Heart left ventricle (tissue), 16 donors: ENCODE measurements at regions not wholly inside any gene's neighbourhood (a gene's known extent, or its start where the extent isn't known, plus 50 kb on each side); places are given as distances from the start of the nearest gene placed in this dataset.
A peak's percentile ranks its signal among the peaks of the same experiment; 100 is the strongest.

Experiments
- ATAC-seq, 4 donors: fragments of 200-7000 bp; cut with Tn5 transposase; one replicate each; pipeline ENCODE4 v1.9.1; 2020 to 2022; ENCODE audit warnings: moderate library complexity in 4 of 4, mild to moderate bottlenecking in 3 of 4, moderate number of reproducible peaks in 1 of 4
- DNase-seq, 5 donors: peaks; one replicate each; pipeline ENCODE4 v3.0.0-alpha.2; 2020
- H3K27ac ChIP-seq, 12 donors: fragments of 200-600 bp; sonication (generic) in 4 of 12; one replicate each; pipeline versions ENCODE4 v1.5.0 to v1.8.0; 2016 to 2022; ENCODE audit warnings: mild to moderate bottlenecking in 2 of 12
- H3K27me3 ChIP-seq, 9 donors: fragments of 200-600 bp; sonication (generic) in 2 of 9; one replicate each; pipeline versions ENCODE4 v1.5.1 to v1.8.0; 2016 to 2022; ENCODE audit warnings: mild to moderate bottlenecking in 3 of 9
- H3K36me3 ChIP-seq, 9 donors: fragments of 200-600 bp; sonication (generic) in 2 of 9; one replicate each; pipeline versions ENCODE4 v1.5.0 to v1.8.0; 2018 to 2022; ENCODE audit warnings: mild to moderate bottlenecking in 2 of 9
- H3K4me1 ChIP-seq, 12 donors: fragments of 200-600 bp; sonication (generic) in 4 of 12; one replicate each; pipeline versions ENCODE4 v1.5.0 to v1.8.0; 2016 to 2022; ENCODE audit warnings: mild to moderate bottlenecking in 3 of 12
- H3K4me3 ChIP-seq, 12 donors: fragments of 200-600 bp; sonication (generic) in 4 of 12; one replicate each; pipeline versions ENCODE4 v1.5.0 to v1.8.0; 2017 to 2022; ENCODE audit warnings: mild to moderate bottlenecking in 9 of 12, moderate library complexity in 4 of 12
- H3K9me3 ChIP-seq, 12 donors: fragments of 200-600 bp; sonication (generic) in 4 of 12; one replicate each; pipeline versions ENCODE4 v1.5.0 to v1.8.0; 2016 to 2022; ENCODE audit warnings: mild to moderate bottlenecking in 1 of 12
- POLR2A ChIP-seq, 2 donors: fragments of 450-650 bp; IDR thresholded peaks; one replicate each; pipeline ENCODE4 v1.6.1; 2017; ENCODE audit warnings: antibody characterized with exemption in 2 of 2, mild to moderate bottlenecking in 2 of 2, moderate library complexity in 2 of 2
- WGBS, 4 donors: extraction: QIAGEN DNeasy Blood & Tissue Kit in 2 of 4; methylation state at CpG; one replicate each; pipeline versions ENCODE4 v1.1.5 to v1.1.7; 2013 to 2018; 5-methylcytosine and 5-hydroxymethylcytosine counted together
- intact Hi-C, 10 donors: fragments of 100-400 bp; cut with DNase I; formaldehyde crosslinking; loops; one replicate each; pipeline versions ENCODE4 v1.11.1 to v1.14.2; 2022
- TF ChIP-seq, protein P1 (sequence below), 12 donors: fragments of 200-600 bp; sonication (generic) in 4 of 12; IDR thresholded peaks; one replicate each; pipeline versions ENCODE4 v1.5.0 to v1.8.0; 2018 to 2022; ENCODE audit warnings: antibody characterized with exemption in 12 of 12, mild to moderate bottlenecking in 5 of 12
- donor health status: ischemic (EF 13 %, LVEDD 7.1; RV severe dilation, severe dysfunction).
- donor health status: healthy with polysubstance abuse.
- donor health status: DM: no; HTN: yes; CAD: no.
- donor health status: DM: no; HTN: no; CAD: no.
- donor health status: ischemic (EF 25% LVEDD 6.9; RV normal size, moderate dysfunction).
- donor health status: ischemic (EF 25% LVEDD 5.7; RV mildly dilated, moderate dysfunction).
- donor health status: healthy.
- donor health status: DM: yes; HTN: yes; CAD: no.
- donor health status: ischemic (EF 35%, LVEDD 5.7; RV mildly dilated, moderate dysfunction).
- donor health status: nonischemic (EF 11% LVEDD 7.7; RV severe dilation, severe dysfunction).
- donor health status: DM: yes; HTN: yes; CAD: no.
- donor health status: PGD.
- donor health status: ischemic (EF 29% LVEDD 5.4; RV normal size, mild dysfunction).
- donor health status: nonischemic (EF 23%, LVEDD 6.1; RV moderate dilation, normal function).

DNA sequence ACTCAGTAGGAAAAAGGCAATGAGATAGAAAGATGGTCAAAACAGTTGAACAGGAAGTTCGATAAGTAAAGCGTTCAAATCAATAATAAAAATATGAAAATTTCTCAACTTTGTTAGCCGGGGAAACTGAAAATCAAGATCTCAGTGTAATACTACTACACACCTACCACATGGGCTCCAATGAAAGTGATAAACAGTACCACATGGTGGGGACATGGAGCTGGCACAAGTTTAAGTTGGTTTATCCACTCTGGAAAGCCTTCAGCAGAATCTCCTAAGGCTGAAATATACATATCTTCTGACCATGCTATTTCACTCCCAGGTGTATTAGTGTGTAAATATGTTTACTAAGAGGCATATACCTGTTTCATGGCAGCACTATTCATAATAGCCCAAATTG is 126.8 kb downstream of the NXNL2 start:
- Histone ChIP-seq H3K9me3 (peaks cover 0 to 13% (median 0%) of the 10 kb centered on the region in 12 donors), H3K27ac (no peak overlapping the region), H3K27me3 (no peaks in the 10 kb centered on the region), H3K4me3 (no peak overlapping the region), H3K36me3 (no peaks in the 10 kb centered on the region), H3K4me1 (peaks cover 0 to 9% (median 0%) of the 10 kb centered on the region in 12 donors)
- ATAC-seq (no peak), DNase-seq (no peak)
- intact Hi-C loops = no loop called here
- TF ChIP-seq POLR2A (IDR thresholded peaks at IDR 0.05) = no peak
- TF ChIP-seq, protein P1, sequence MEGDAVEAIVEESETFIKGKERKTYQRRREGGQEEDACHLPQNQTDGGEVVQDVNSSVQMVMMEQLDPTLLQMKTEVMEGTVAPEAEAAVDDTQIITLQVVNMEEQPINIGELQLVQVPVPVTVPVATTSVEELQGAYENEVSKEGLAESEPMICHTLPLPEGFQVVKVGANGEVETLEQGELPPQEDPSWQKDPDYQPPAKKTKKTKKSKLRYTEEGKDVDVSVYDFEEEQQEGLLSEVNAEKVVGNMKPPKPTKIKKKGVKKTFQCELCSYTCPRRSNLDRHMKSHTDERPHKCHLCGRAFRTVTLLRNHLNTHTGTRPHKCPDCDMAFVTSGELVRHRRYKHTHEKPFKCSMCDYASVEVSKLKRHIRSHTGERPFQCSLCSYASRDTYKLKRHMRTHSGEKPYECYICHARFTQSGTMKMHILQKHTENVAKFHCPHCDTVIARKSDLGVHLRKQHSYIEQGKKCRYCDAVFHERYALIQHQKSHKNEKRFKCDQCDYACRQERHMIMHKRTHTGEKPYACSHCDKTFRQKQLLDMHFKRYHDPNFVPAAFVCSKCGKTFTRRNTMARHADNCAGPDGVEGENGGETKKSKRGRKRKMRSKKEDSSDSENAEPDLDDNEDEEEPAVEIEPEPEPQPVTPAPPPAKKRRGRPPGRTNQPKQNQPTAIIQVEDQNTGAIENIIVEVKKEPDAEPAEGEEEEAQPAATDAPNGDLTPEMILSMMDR (IDR thresholded peaks at IDR 0.05) = peak in 2 of 12 donors; percentile 5 to 12
- WGBS, 4 donors = 62 to 82% (median 79%) methylated on average over 3 of the region's 3 CpGs

- DNase-seq (no peak), ATAC-seq (no peak)
- Histone ChIP-seq H3K27ac (no peak overlapping the region), H3K27me3 (no peaks in the 10 kb centered on the region), H3K4me1 (no peaks in the 10 kb centered on the region), H3K36me3 (no peaks in the 10 kb centered on the region), H3K9me3 (peaks cover 0 to 13% (median 0%) of the 10 kb centered on the region in 12 donors), H3K4me3 (no peak overlapping the region)
- intact Hi-C loops = no loop called here
- TF ChIP-seq, protein P1 (IDR thresholded peaks at IDR 0.05) = no peak
- no peak for TF ChIP-seq POLR2A (IDR thresholded peaks at IDR 0.05)
- 73 to 84% (median 82%) methylated on average over 4 of the region's 4 CpGs for WGBS, 4 donors
Observed at GRCh38 chr9:88663771-88664419, 128.9 kb downstream of the NXNL2 start.

GRCh38 chr9:88664773-88665172 is 129.8 kb downstream of the NXNL2 start:
- H3K27ac ChIP-seq = no peak overlapping the region
- no peak overlapping the region for H3K4me3 ChIP-seq
- DNase-seq = no peak
- intact Hi-C loops = no loop called here
- no peak for TF ChIP-seq POLR2A (IDR thresholded peaks at IDR 0.05)
- TF ChIP-seq, protein P1 (IDR thresholded peaks at IDR 0.05) = no peak
- 69 to 78% (median 77%) methylated on average over 8 of the region's 8 CpGs for WGBS, 4 donors
- H3K4me1 ChIP-seq = no peaks in the 10 kb centered on the region
- H3K36me3 ChIP-seq = no peaks in the 10 kb centered on the region
- no peak for ATAC-seq
- H3K27me3 ChIP-seq = peaks cover 0 to under 1% (median 0%) of the 10 kb centered on the region in 9 donors
- H3K9me3 ChIP-seq = peaks cover 0 to 17% (median 0%) of the 10 kb centered on the region in 12 donors

GRCh38 chr9:88672874-88673689 is 138.1 kb downstream of the NXNL2 start:
- H3K4me1 ChIP-seq = no peaks in the 10 kb centered on the region
- DNase-seq (no peak), ATAC-seq (peak in 1 of 4 donors; percentile 18)
- peaks cover 0 to 12% (median 0%) of the 10 kb centered on the region in 12 donors for H3K9me3 ChIP-seq
- H3K4me3 ChIP-seq = no peak overlapping the region
- no peaks in the 10 kb centered on the region for H3K36me3 ChIP-seq
- intact Hi-C loops = no loop called here
- TF ChIP-seq, protein P1 (IDR thresholded peaks at IDR 0.05) = no peak
- TF ChIP-seq POLR2A (IDR thresholded peaks at IDR 0.05) = no peak
- no peak overlapping the region for H3K27ac ChIP-seq
- peaks cover 0 to 5% (median 0%) of the 10 kb centered on the region in 9 donors for H3K27me3 ChIP-seq
- WGBS, 4 donors = 85 to 89% (median 88%) methylated on average over 12 of the region's 12 CpGs
